Brain microvascular endothelial cell (primary cell): ENCODE measurements at regions not wholly inside any gene's neighbourhood (a gene's known extent, or its start where the extent isn't known, plus 50 kb on each side); places are given as distances from the start of the nearest gene placed in this dataset.

Experiments
- DNase-seq: peaks from one replicate; pipeline ENCODE4 v3.0.0-alpha.2; 2020
- H3K27ac ChIP-seq: fragments of 250-450 bp; sonication (Bioruptor Pico); 2 replicates; pipeline ENCODE4 v1.5.1; 2020; ENCODE audit warnings: mild to moderate bottlenecking, moderate library complexity
- H3K27me3 ChIP-seq: fragments of 250-450 bp; sonication (Bioruptor Pico); replicated peaks from 2 replicates; pipeline ENCODE4 v1.5.1; 2020; ENCODE audit warnings: mild to moderate bottlenecking
- H3K36me3 ChIP-seq: fragments of 250-450 bp; sonication (Bioruptor Pico); replicated peaks from 2 replicates; pipeline ENCODE4 v1.5.1; 2020; ENCODE audit warnings: mild to moderate bottlenecking
- H3K4me3 ChIP-seq: 2 replicates; pipeline ENCODE4 v1.5.1; 2011; ENCODE audit warnings: low read depth, mild to moderate bottlenecking, control low read depth, low read length, moderate library complexity
- CTCF ChIP-seq: IDR thresholded peaks from 2 replicates; pipeline ENCODE4 v1.5.1; 2011; ENCODE audit warnings: low read depth, mild to moderate bottlenecking, moderate library complexity, low read length, control low read depth, inconsistent platforms; ENCODE audit errors: missing control alignments
- in situ Hi-C: cut with HindIII; loops from 2 replicates; pipeline ENCODE4 v1.10.0; 2017; ENCODE audit warnings: low sequenced_read_pairs, low pct_ligation_motif_present

- in situ Hi-C loops = no loop called here
Observed at GRCh38 chr18:46256078-46256477, 151.9 kb downstream of the HAUS1 start.

GRCh38 chr18:46257366-46257765 lies 153.2 kb downstream of the HAUS1 start:
- in situ Hi-C loops = no loop called here
- H3K4me3 ChIP-seq = no peak overlapping the region
- TF ChIP-seq CTCF = no peak
- DNase-seq = no peak
- no peaks in the 10 kb centered on the region for H3K36me3 ChIP-seq
- H3K27ac ChIP-seq = no peak overlapping the region
- H3K27me3 ChIP-seq = no peaks in the 10 kb centered on the region

More at GRCh38 chr18:46256078-46256477, 151.9 kb downstream of the HAUS1 start:
- Histone ChIP-seq H3K4me3 (no peak overlapping the region), H3K27me3 (no peaks in the 10 kb centered on the region), H3K27ac (no peak overlapping the region), H3K36me3 (no peaks in the 10 kb centered on the region)
- TF ChIP-seq CTCF = no peak
- DNase-seq = no peak

- in situ Hi-C loops = no loop called here
- peak; percentile 47 for DNase-seq
- no peak overlapping the region for H3K4me3 ChIP-seq
- TF ChIP-seq CTCF = no peak
- H3K27me3 ChIP-seq = no peaks in the 10 kb centered on the region
- H3K27ac ChIP-seq = peak overlapping the region; percentile 62
- H3K36me3 ChIP-seq = no peaks in the 10 kb centered on the region
Observed at GRCh38 chr18:46260016-46260878, 156.1 kb downstream of the HAUS1 start.

GRCh38 chr18:46260879-46261143 lies 156.6 kb downstream of the HAUS1 start:
- no peaks in the 10 kb centered on the region for H3K27me3 ChIP-seq
- H3K4me3 ChIP-seq = no peak overlapping the region
- no peaks in the 10 kb centered on the region for H3K36me3 ChIP-seq
- H3K27ac ChIP-seq = peak overlapping the region; percentile 62
- in situ Hi-C loops = no loop called here
- TF ChIP-seq CTCF = no peak
- no peak for DNase-seq

GRCh38 chr18:46261799-46262198 lies 157.6 kb downstream of the HAUS1 start:
- no peak overlapping the region for H3K27ac ChIP-seq
- no peaks in the 10 kb centered on the region for H3K36me3 ChIP-seq
- in situ Hi-C loops = no loop called here
- H3K4me3 ChIP-seq = no peak overlapping the region
- DNase-seq = no peak
- TF ChIP-seq CTCF = no peak
- no peaks in the 10 kb centered on the region for H3K27me3 ChIP-seq

- Histone ChIP-seq H3K27ac (no peak overlapping the region), H3K4me3 (no peak overlapping the region), H3K27me3 (no peaks in the 10 kb centered on the region), H3K36me3 (no peaks in the 10 kb centered on the region)
- in situ Hi-C loops = no loop called here
- TF ChIP-seq CTCF = no peak
- no peak for DNase-seq
Observed at GRCh38 chr18:46262856-46263255, 158.7 kb downstream of the HAUS1 start.
